Smooth muscle cell (in vitro differentiated cells): ENCODE measurements at regions not wholly inside any gene's neighbourhood (a gene's known extent, or its start where the extent isn't known, plus 50 kb on each side); places are given as distances from the start of the nearest gene placed in this dataset.

Source experiments
- DNase-seq: peaks from one replicate; lab custom pipeline; 2025; ENCODE audit not compliant: unreplicated experiment; lab: John Stamatoyannopoulos, UW
- H2AFZ ChIP-seq: fragments of 200-600 bp; sonication (generic); 2 replicates; pipeline ENCODE4 v1.6.0; 2016; ENCODE audit warnings: antibody characterized with exemption, low read depth, mild to moderate bottlenecking
- H3F3A ChIP-seq: fragments of 200-600 bp; sonication (generic); 2 replicates; pipeline ENCODE4 v1.6.0; 2017; ENCODE audit warnings: antibody characterized with exemption, low read depth
- H3K27ac ChIP-seq: fragments of 200-600 bp; sonication (generic); 2 replicates; pipeline ENCODE4 v1.5.1; 2016; ENCODE audit warnings: low read depth, mild to moderate bottlenecking
- H3K27me3 ChIP-seq: fragments of 200-600 bp; sonication (generic); 2 replicates; pipeline ENCODE4 v1.6.1; 2016; ENCODE audit warnings: low read depth, mild to moderate bottlenecking
- H3K36me3 ChIP-seq: fragments of 200-600 bp; sonication (generic); 2 replicates; pipeline ENCODE4 v1.5.1; 2016; ENCODE audit warnings: low read depth
- H3K4me1 ChIP-seq: fragments of 200-600 bp; sonication (generic); 2 replicates; pipeline ENCODE4 v1.5.1; 2016; ENCODE audit warnings: low read depth
- H3K4me2 ChIP-seq: fragments of 200-600 bp; sonication (generic); 2 replicates; pipeline ENCODE4 v1.6.0; 2016; ENCODE audit warnings: mild to moderate bottlenecking
- H3K4me3 ChIP-seq: fragments of 200-600 bp; sonication (generic); 2 replicates; pipeline ENCODE4 v1.5.1; 2016; ENCODE audit warnings: mild to moderate bottlenecking
- H3K79me2 ChIP-seq: fragments of 200-600 bp; sonication (generic); 2 replicates; pipeline ENCODE4 v1.6.0; 2016; ENCODE audit warnings: low read depth, mild to moderate bottlenecking
- H3K9ac ChIP-seq: fragments of 200-600 bp; sonication (generic); 2 replicates; pipeline ENCODE4 v1.6.0; 2016; ENCODE audit warnings: low read depth
- H3K9me3 ChIP-seq: fragments of 200-600 bp; sonication (generic); replicated peaks from 2 replicates; pipeline ENCODE4 v1.5.1; 2016; ENCODE audit warnings: low read depth
- H4K20me1 ChIP-seq: fragments of 200-600 bp; sonication (generic); 2 replicates; pipeline ENCODE4 v1.6.0; 2016; ENCODE audit warnings: low read depth
- CTCF ChIP-seq: fragments of 200-600 bp; sonication (generic); IDR thresholded peaks from 2 replicates; pipeline ENCODE4 v1.5.1; 2017; ENCODE audit warnings: borderline replicate concordance, mild to moderate bottlenecking, antibody characterized with exemption; ENCODE audit not compliant: insufficient read depth, poor library complexity, severe bottlenecking
- WGBS: methylation state at CpG from one replicate; pipeline ENCODE4 v1.1.7; 2016; ENCODE audit warnings: low lambda C conversion rate; 5-methylcytosine and 5-hydroxymethylcytosine counted together

- H3K9ac ChIP-seq = no peak overlapping the region
- no peak for DNase-seq
- no peak for TF ChIP-seq CTCF
- no peaks in the 10 kb centered on the region for H3K9me3 ChIP-seq
- H3K4me3 ChIP-seq = no peak overlapping the region
- no peaks in the 10 kb centered on the region for H3K27me3 ChIP-seq
- H3K79me2 ChIP-seq = no peaks in the 10 kb centered on the region
- no peaks in the 10 kb centered on the region for H3K36me3 ChIP-seq
- H4K20me1 ChIP-seq = no peaks in the 10 kb centered on the region
- no peak overlapping the region for H3K4me2 ChIP-seq
- H3K4me1 ChIP-seq = no peaks in the 10 kb centered on the region
- H3F3A ChIP-seq = peaks cover 4% of the 10 kb centered on the region
- H3K27ac ChIP-seq = no peak overlapping the region
- 97% methylated on average over 4 of the region's 4 CpGs for WGBS
- no peak overlapping the region for H2AFZ ChIP-seq
Measured at GRCh38 chr1:240695416-240695815, 83.5 kb upstream of the GREM2 start.

GRCh38 chr1:240693844-240694243, 81.9 kb upstream of the GREM2 start:
- H3K9me3 ChIP-seq = no peaks in the 10 kb centered on the region
- no peaks in the 10 kb centered on the region for H3K36me3 ChIP-seq
- TF ChIP-seq CTCF = no peak
- no peak overlapping the region for H3K27ac ChIP-seq
- H3K4me1 ChIP-seq = no peaks in the 10 kb centered on the region
- no peak overlapping the region for H3K9ac ChIP-seq
- H3K4me2 ChIP-seq = no peak overlapping the region
- no peaks in the 10 kb centered on the region for H4K20me1 ChIP-seq
- WGBS = 83% methylated on average over 3 of the region's 3 CpGs
- no peaks in the 10 kb centered on the region for H3K79me2 ChIP-seq
- H2AFZ ChIP-seq = no peak overlapping the region
- H3K4me3 ChIP-seq = no peak overlapping the region
- no peak for DNase-seq
- peaks cover 4% of the 10 kb centered on the region for H3F3A ChIP-seq
- H3K27me3 ChIP-seq = no peaks in the 10 kb centered on the region

- no peaks in the 10 kb centered on the region for H3K4me1 ChIP-seq
- no peak for TF ChIP-seq CTCF
- H2AFZ ChIP-seq = no peak overlapping the region
- H3K9ac ChIP-seq = no peak overlapping the region
- no peak overlapping the region for H3K4me2 ChIP-seq
- no peak overlapping the region for H3K4me3 ChIP-seq
- H3K27ac ChIP-seq = no peak overlapping the region
- no peaks in the 10 kb centered on the region for H3K79me2 ChIP-seq
- H3F3A ChIP-seq = peaks cover 4% of the 10 kb centered on the region
- H3K36me3 ChIP-seq = no peaks in the 10 kb centered on the region
- DNase-seq = no peak
- no peaks in the 10 kb centered on the region for H3K9me3 ChIP-seq
- no peaks in the 10 kb centered on the region for H3K27me3 ChIP-seq
- no peaks in the 10 kb centered on the region for H4K20me1 ChIP-seq
Measured at GRCh38 chr1:240693036-240693435, 81.1 kb upstream of the GREM2 start.

- TF ChIP-seq CTCF = peak; percentile 84
- Histone ChIP-seq H3K27ac (no peak overlapping the region), H3K9me3 (no peaks in the 10 kb centered on the region), H3F3A (peaks cover 4% of the 10 kb centered on the region), H3K4me3 (no peak overlapping the region), H4K20me1 (no peaks in the 10 kb centered on the region), H3K36me3 (no peaks in the 10 kb centered on the region), H2AFZ (no peak overlapping the region), H3K27me3 (no peaks in the 10 kb centered on the region), H3K4me2 (peak overlapping the region; percentile 45), H3K4me1 (no peaks in the 10 kb centered on the region), H3K9ac (no peak overlapping the region), H3K79me2 (no peaks in the 10 kb centered on the region)
- DNase-seq = no peak
- 51% methylated on average over 12 of the region's 12 CpGs for WGBS
Measured at GRCh38 chr1:240691909-240692705, 80.2 kb upstream of the GREM2 start.
